ENCODE measurements at regions not wholly inside any gene's neighbourhood (a gene's known extent, or its start where the extent isn't known, plus 50 kb on each side); places are given as distances from the start of the nearest gene placed in this dataset.

DNA sequence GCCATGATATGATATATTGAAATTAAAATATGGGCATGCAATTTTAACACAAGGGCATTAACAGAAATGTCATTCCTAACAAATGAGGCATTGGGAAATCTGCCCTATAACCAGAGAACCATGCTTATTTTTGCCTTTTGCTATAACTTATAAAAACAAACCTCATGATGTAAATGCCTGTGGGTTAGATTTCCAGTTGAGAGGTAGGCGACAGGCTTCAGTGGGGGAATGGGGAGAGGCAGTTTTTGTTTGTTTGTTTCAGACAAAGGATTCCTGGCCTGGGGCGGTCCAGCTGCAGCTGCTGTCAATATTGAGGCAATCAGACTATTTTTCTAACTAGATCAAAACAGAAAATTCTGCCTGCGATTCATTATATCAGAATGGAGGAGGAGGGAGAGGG is 490.4 kb upstream of the CFAP20DC start:
- no peak for DNase-seq

DNA sequence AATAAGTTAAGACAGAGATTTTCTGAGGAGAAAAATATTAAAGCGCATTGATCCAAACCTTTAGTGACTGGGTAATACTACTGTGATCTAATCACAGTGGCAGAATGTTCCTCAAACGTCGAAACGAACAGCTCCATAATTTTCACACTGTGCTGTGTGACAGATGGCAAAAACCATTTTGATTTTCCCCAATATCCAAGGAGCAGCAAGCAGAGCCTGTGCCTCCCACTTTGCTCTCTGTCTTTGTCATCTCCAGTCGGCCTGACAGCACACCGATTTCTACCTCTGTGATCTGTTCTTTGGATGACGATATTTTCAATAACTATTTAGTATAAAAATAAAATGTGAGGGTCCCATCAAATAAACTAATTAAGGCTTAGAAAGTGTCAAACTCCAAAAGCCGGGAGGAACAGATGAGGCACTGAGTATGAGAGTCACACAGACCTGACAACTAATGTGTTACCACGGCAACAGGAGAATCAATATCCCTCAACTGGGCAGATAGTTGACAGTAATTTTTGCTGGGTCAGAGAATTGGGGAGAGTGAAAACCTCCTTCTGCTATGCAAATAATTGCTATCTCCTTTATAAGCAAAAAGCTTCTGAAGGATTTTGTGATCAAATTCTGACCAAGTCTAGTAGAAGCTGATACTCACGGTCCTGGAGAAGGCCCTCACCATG is 489.1 kb upstream of the CFAP20DC start:
- DNase-seq: no peak

DNA sequence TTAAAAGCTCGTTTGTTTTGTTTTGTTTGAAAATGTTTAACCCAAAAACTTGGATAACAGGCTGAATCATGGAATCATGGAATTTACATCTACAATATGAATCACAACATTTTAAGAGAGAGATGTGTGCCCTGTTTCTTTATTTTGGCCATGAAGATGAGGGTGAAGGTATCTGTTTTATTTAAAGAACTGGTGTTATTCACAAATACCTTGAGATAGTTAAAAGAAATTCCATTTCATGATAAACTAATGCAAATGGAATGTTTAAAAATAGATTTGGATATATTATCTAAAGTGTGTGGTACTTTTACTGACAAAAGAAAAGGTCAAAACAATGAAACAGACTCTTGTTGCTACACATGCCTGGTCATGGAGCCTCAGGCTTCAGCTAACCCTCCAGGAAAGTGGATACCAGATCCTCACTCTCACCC is 486.0 kb upstream of the CFAP20DC start:
- DNase-seq: no peak

DNA sequence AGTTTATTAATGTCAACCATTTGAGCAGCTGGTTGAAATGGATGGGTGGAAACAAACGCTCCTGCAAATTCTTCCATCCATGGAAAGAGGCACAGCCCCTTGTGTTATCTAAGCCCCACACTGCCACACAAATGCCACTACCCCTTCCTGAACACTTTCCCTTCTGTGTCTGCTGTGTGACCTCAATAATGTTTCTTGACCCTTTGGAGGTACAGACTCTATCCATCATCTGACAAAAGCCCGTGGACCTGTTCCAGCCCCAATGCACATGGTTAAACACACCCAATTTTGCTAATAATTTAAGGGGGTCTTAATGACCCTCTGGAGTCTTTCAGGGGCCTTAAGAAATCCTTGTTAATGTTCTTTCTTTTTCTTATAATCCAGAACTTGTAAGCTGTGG is 482.2 kb upstream of the CFAP20DC start:
- DNase-seq: no peak

DNA sequence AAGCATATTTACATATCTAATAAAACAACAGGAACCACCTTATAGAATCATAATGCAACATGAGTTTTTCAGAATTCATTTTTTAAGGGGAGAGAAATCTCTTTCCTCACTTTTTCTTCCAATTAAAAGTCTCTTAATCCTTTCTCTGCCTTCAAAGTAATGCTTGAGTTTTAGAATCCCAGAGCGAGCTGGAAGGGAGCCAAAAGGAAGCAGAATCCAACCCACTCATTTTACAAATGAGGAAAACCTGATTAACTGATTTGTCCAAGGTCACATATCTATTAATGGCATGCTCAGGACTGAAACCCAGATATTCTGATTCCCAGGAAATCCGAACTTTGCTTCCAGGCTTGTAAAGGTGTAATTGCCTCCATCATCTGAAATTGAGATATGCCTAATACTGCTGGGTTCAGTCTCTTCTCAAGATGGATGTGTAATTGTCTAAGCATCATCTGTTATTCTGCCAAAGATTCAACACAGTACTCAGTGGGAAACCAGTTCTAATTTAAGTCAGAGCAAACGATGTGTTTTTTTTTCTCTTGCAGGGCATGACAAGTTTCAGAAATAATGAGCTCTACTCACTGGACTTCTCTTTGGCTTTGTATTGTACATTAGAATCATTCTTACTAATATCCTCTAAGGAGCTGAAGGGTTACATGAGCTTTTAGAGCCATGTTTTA is 481.4 kb upstream of the CFAP20DC start:
- no peak for DNase-seq

DNA sequence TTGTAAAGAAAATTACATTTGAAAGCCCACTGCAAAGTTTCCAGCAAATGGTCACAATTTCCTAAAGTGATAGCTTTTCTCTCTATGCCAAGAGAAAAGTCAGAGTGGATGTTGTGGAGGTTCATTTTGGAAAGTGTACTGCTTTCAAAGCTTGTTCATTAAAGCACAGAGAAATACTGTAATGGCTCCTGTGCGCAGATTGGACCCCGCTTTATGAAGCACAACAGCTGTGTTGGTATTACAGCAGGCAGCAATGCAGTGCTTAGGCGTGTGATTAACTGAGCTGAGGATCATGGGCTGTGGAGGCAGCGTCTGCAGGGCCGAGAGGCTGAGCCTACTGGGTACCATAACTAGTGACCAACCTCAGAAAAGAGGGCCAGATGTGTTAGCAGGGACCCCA is 478.4 kb upstream of the CFAP20DC start:
- no peak for DNase-seq

DNA sequence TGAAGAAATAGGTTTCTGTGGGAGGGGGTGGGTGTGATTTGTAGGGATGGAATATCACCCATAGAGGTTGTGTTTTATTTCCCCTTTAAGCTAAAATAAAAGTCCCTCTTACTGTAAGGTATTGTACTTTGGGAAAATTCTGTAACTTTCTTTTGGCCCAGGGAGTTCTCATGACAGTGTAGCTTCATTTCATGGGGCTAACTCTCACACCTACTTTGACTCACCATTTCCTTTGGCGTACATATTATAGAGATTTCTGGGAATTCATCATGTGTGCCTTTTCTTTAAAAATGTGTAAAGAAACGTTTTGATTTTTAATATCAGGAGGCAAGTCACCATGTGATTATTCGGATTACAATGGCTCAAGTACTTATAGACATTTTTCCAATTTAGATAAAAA is 477.7 kb upstream of the CFAP20DC start:
- DNase-seq: no peak

DNA sequence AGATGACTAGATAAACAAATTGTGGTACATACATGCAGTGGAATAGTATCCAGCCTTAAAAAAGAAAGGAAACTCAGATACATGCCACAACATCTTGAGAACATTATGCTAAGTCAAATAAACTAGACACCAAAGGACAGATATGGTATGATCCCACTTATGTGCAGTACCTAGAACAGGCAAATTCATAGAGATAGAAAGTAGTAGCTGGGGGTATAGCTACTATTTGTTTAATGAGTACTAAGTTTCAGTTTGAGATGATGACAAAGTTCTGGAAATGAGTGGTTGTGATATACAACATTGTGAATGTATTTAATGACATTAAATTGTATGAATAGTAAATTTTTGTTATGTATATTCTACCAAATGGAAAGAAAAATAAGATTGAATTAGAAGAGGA is 477.2 kb upstream of the CFAP20DC start:
- DNase-seq: no peak

DNA sequence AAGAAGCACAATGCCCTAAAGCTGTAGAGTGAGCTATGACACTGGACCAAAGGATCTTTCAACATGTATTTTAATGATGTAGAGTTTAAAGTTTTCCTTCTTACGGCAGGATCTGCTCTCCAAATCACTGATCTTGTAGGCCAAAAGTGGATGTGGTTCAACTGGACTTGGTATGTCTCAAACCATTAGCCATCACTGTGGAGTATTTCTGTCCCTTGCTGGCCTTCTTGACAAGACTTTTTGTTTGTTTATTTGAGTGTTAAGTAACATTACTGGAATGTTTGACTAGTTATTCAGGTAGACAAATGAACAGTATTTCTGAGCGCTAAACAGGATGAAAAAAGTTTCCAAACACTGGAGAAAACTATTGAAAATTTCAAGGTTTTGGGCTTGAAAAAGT is 472.7 kb upstream of the CFAP20DC start:
- no peak for DNase-seq

DNA sequence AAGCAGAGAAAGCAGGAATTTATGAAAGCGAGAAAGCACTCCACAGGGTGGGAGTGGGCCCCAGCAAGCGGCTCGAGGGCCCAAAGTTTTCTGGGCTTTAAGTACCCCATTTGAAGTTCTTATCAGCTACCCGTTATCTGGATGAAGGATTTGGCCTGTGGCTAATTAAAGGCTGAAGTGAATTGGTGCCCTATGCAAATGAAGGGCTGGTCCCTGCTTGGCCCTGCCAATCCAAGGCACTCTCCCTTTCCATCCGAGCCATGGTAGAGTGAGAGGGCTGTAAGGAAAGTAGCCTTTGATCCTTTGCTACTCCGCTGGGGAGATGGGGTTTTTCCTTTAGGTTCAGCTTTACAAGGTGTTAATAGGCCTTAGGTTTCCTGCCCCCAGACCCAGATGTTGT is 469.3 kb upstream of the CFAP20DC start:
- no peak for DNase-seq

DNA sequence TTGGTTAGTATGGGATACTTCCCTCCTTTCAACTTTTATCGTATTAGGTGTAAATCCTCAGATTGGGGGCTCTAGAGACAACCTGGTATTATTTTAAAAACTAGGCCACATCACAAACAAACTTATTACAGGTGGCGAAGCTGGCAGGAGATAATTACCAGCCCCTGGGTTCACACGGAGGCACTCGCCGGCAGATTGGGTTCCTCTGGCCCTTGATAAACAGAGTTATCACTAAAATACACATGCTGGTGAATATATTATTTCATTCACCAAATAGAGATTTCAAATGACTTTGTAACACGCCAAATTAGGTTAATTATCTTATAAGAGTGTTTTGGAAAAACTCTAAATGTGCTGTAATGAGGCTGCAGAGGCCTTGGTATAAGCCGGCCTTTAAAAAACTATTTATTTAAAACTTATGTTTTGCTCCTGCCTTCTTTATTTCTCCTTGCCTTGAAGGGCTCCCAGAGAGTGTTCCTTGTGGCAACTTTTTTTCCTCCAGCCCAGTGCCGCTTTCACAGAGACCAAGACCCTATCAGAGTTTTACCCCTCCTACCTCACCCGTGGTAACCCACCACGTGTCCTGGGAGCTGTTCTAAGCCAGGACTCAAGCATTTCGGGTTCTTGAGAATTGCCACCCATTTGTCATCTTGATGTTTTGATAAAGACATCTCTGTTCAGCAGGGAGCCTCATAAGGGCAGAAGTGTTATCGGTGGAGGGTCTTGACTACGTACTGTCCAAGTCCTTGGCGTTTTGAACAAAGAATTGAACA is 468.6 kb upstream of the CFAP20DC start:
- no peak for DNase-seq

DNA sequence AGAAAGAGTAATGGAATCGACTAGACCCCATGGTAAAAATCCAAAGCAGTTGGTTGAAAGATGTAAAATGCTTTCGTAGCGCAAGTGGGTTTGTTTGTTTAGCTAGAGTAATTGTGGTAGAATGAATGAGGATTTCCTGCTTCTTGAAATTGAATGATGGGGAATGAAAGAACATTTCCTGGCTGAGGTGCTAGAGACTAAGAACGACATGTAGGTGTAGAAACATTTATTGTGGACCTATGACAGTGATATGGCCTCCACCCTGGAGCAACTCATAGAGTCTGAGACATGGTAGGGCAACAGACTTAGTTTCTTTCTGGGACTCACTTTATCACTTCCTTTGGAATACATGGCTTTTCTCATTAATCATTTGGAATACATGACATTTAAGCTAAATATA is 467.6 kb upstream of the CFAP20DC start:
- DNase-seq: no peak

DNA sequence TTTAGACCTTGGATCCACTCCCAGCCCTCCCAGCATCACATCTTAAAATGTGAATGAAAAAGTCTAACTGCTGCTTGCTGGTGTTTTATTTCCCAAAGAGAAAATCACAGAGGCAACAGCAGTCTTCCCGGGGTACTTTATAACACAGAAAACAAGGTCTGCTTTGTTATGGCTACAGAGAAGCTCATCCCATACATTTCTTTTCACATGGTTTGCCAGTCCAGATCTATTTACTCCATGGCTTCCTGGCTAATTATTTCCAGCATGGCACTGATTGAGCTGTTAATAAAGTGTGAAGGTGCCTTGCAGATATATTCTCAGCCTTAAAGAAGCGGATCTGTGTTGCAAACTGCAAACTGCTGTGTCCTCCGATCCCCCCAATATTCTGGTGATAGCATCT is 466.1 kb upstream of the CFAP20DC start:
- no peak for DNase-seq

DNA sequence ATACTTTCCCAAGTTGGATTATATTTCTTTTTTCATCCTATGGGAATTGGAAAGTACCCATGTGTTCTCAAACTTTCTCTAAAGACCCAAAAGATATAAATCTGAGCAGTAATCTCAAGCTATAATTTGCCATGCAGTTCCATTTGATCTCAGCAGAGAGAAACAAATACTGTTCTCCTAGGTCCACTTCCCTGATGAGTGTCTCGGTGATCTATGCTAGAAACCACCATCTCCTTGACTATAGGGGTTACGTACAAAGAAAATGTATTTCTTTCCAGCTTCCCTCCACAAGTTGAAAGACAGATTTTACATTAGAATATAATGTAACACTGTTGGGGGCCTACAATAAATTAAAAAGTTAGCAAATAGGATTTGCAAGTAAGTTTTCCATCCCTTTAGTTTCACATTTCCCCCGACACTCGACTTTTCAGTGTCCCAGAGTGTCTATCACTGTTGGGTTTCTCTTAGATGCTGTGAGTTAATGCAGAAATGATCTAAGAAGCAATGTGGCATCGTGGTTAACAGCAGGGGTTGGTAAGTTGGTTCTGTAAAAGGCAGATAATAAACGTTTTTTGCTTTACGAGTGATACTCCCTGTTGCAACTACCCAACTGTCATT is 465.1 kb upstream of the CFAP20DC start:
- no peak for DNase-seq

DNA sequence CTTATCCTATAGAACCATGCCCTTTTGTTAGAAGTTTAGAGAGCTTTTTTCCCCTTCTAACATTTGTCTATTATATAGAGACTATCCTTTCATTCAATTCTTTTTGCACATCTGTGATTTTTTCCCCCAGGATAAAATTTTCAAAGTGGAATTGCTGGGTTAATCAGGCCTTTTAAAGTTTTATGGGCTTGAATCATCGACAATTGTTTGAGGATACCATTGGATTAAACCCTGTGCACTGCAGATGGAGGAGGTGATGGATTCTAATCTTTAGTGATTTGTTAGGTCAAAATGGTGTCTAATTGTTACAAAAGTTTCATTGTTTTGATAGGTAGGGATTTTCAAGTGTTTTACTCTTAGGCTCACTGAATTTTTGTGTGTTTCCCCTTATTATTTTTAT is 463.7 kb upstream of the CFAP20DC start:
- DNase-seq: no peak

DNA sequence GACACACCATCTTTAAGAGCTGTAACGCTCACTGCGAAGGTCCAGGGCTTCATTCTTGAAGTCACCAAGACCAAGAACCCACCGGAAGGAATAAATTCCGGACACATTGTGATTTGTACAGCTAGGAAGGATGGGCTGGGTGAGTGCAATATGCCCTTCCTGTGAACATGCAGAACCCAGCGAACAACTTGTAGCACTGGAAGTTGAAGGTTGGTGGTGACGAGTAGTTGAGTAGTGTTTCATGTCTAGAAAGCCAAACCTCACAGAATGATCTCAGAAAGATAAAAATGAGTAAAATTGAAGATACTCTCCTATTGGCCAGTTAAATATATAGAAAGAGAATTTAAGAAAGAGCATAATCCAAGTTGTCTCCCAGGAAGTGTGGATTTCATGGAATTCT is 462.2 kb upstream of the CFAP20DC start:
- DNase-seq: no peak

DNA sequence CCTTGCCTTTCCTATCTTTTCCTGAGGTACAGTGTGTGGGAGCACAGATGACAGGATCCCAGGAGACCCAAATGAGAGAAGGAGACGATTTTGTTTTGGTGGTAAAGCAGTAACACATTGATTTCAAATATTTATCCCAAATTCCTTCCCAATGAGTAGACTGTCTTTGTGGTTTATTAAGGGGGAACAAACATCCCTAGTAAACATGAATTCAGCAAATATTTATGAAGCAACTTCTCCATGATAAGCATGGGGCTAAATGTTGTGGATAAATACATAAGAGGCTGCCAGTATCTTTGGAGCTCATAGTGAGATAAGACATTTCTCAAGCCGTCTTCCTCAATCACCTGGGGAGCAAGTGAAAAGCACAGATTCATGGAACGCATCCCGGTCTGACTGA is 460.8 kb upstream of the CFAP20DC start:
- DNase-seq: no peak

DNA sequence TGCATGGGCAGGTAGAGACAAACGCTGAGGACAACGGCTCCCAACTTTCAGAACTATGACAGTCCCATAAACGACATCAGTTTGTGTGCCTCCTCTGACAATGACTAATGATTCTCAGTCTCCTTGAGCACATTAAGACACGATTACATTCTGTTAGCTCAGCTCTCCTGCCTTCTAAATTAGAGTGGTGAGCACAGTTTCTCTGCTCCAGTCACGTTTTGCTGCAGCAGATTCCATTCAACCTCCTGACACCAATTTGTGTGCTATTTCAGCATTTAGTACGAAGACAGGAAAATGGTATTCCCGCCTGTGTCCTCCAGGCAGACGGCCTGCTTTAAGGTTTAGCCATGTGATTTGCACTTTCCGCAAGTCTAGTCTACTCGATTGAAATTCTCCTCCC is 458.4 kb upstream of the CFAP20DC start:
- DNase-seq: no peak

DNA sequence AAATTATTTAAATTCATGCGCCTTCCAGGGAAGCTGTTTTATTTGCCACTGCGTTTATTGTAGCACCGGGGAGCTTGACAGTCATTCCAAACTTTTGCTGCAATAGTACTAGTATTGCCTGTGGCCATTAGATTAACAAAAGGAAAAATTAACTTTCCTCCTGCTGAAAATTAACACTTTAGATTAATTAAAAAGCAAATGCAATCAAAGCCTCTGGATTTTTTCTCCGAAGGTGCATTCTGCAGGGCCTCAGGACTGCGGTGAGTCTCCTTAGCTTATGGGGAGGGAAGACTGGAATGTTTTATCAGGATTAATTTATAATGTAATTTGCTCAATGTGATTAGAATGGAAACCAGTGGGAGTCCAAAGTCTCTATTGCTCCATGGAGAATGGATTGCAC is 456.4 kb upstream of the CFAP20DC start:
- DNase-seq: no peak

DNA sequence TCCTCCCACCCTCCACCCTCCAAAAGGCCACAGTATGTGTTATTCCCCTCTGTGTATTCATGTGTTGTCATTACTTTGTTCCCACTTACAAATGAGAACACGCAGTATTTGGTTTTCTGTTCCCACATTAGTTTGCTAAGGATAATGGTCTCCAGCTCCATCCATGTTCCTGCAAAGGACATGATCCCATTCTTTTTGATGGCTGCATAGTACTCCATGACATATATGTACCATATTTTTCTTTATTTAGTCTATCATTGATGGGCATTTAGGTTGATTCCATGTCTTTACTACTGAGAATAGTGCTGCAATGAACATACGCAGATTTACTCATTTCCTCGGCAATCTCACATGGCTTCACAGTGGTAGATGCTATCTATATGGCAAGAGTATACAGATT is 453.6 kb upstream of the CFAP20DC start:
- no peak for DNase-seq

DNA sequence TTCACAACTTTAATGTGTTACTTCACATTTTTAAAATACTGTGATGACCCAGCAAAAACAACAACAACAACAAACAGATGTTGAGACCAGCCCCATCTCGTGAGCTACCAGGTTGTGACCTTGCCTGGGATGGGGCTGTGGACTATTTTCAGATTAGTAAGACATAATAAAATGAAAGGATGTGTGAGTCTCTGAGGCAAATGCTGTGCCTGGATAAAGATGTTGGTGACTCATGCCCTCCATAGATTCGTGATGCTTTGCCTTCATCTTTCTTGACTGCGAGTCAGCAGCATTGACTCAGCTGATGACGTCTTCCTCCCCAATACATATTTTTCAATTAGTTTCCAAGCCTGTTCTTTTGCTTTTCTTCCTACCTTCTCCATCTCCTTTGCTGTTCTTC is 453.0 kb upstream of the CFAP20DC start:
- no peak for DNase-seq

DNA sequence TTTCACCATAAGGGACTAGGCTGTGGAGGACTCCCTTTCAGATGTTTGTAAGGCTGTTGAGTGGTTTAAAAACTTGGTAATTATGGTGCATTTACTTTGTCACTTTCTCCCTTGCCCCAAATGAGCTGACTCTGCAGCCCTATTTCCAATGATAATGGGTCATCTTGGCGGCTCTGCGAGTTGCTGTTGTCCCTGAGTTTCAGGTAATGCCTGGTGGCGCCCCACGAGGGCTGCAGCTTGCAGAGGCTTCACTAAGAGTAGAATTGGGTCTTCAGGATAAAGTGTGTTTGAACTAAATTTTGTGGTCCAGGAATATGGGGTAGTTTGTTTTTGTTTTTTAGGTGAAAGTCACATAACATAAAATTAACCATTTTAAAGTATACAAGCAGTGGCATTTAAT is 450.1 kb upstream of the CFAP20DC start:
- DNase-seq: no peak

DNA sequence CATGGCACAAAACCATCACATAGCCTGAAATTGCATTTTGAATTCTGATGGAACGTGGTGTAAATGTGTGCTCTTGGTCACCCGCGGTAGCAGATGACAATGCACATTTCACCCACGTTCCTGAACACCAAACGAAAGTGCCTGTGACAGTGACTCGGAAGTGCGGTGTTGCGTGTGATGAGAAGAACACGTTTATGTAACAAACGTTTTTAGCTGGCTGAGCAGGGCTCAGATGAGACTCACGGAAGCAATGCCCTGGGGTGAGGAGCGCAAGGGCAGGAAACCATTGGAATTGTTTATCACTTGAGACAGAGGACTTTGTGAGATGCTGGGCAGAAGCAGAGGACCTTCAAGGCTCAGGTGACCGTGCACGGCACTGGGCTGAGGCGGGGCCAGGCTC is 449.2 kb upstream of the CFAP20DC start:
- no peak for DNase-seq

DNA sequence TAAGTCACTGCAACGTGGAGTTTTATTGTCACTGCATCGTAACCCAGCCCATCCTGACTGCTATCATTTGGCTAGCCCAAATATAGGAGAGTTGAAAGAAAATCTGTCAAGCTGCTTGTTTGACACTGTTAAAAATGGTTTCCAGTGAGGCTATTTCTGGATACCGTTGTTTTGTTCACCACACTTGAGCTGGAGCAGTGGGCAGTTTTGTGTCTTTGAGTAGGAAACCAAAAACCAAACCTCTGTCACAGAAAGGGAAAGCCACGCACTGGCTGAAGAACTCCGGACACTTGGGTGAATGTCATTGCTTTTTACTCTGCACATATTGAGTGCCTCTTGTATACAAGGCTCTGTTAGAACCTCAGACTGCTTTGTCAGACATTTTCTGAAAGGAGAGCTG is 446.4 kb upstream of the CFAP20DC start:
- DNase-seq: no peak
